Activated CD8-positive, alpha-beta memory T cell treated with anti-CD3 and anti-CD28 coated beads, Interleukin-2, amount 10 ng/mL, durations not matched to agents 7 days and 5 days (primary cell): ENCODE measurements at regions not wholly inside any gene's neighbourhood (a gene's known extent, or its start where the extent isn't known, plus 50 kb on each side); places are given as distances from the start of the nearest gene placed in this dataset. TPM values are rescaled to one million over a fixed set of nuclear protein-coding genes. Genes with fewer than 3 reads are reported as not detected.

ENCODE experiments used
- ATAC-seq: fragments of 150-1000 bp; cut with Tn5 transposase; one replicate; pipeline ENCODE4 v1.10.0; 2021; ENCODE audit warnings: moderate library complexity
- CTCF ChIA-PET: fragments of 350-600 bp; sonication (Branson Sonifier 250); formaldehyde crosslinking; loops from one replicate; lab custom pipeline; 2021; ENCODE audit warnings: antibody characterized with exemption; lab: Charles Lee
- DNase-seq: peaks from one replicate; pipeline ENCODE4 v3.0.0-alpha.2; 2020
- H3K27ac Mint-ChIP-seq: one replicate; pipeline ENCODE4 v1.8.0; 2021; ENCODE audit warnings: mild to moderate bottlenecking, mixed read lengths
- H3K27me3 Mint-ChIP-seq: one replicate; pipeline ENCODE4 v1.8.0; 2021; ENCODE audit warnings: mixed read lengths
- H3K36me3 Mint-ChIP-seq: one replicate; pipeline ENCODE4 v1.8.0; 2021; ENCODE audit warnings: mild to moderate bottlenecking, mixed read lengths
- H3K4me1 Mint-ChIP-seq: one replicate; pipeline ENCODE4 v1.8.0; 2021; ENCODE audit warnings: mixed read lengths
- H3K4me3 Mint-ChIP-seq: one replicate; pipeline ENCODE4 v1.8.0; 2021; ENCODE audit warnings: mild to moderate bottlenecking, moderate library complexity, mixed read lengths
- H3K9me3 Mint-ChIP-seq: one replicate; pipeline ENCODE4 v1.8.0; 2022; ENCODE audit warnings: low read depth, mixed read lengths
- microRNA-seq: library from miRNA; unstranded; fragments of <30 nt; microRNA quantifications from one replicate; pipeline ENCODE4 v1.2.0, GENCODE V29; 2022

DNA sequence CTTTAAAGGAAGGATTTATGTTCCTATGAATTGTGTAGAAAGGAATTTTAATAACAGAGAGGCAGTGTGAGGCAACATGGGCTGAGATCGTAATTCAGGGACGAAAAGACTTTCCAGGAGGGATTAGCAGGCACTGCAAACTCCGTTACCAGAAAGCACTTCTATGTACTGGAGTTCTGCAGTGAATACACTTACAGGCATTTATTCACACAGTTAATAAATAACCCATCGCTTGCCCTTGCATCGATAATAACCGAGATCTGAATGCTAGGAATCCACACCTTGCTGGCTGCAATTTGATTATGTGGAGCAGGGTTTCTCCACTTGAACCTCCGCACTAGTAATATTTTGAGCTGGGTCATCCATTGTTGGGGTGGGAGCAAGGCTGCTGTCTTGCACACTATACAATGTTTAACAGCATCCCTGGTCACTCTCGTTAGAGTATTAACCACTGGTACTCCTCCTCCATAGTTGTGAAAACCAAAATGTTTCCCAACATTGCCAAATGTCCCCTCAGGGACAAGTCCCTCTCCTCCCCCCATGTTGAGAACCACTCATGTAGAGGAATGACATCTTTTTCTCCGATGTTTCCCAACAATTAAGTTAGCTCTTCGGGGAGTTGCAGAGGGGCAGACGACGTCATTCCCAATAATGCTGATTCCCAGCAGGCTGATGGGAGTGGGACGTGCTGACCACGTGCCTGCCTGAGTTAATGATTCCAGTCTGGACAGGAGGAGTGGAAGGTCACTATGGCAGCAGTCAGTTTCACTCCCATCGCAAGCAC lies 99.5 kb downstream of the SNX19 start:
- Mint-ChIP-seq H3K36me3 (no peaks in the 10 kb centered on the region), H3K9me3 (no peaks in the 10 kb centered on the region), H3K4me1 (peaks cover 4% of the 10 kb centered on the region), H3K4me3 (no peak overlapping the region), H3K27ac (no peak overlapping the region), H3K27me3 (peaks cover 22% of the 10 kb centered on the region)
- DNase-seq (no peak), ATAC-seq (no peak)
- CTCF ChIA-PET, result no interaction called here

DNA sequence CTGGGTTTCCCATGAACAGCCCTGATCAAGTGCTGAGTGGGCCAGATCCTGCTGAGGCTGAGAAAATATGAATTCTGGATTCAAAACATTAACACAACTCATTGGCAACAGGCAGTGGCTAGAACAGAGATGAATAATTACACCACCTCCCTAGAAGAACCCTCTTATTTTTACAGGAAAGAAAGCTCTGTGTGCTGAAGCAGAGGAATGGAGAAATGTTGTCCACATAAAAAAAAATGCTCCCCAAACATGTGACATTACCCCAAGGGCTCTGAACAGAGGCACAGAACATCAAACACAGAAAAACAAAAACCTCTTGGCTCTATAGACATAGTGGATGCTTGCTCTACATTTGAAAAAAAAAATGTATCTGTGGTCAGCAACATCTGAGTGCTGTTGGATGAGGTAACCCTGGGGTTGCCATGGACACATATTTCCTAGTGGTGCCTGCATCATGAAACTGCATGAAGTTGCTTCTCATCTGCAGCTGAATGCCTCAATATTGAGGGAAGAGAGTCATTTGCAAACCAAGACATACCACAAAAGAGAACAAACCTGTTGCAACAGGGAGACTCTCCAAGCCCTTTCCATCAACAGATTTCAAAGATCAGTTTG lies 98.8 kb downstream of the SNX19 start:
- H3K36me3 Mint-ChIP-seq, result no peaks in the 10 kb centered on the region
- no peak overlapping the region for H3K4me3 Mint-ChIP-seq
- no peak overlapping the region for H3K27ac Mint-ChIP-seq
- peaks cover 4% of the 10 kb centered on the region for H3K4me1 Mint-ChIP-seq
- no peak for DNase-seq
- peaks cover 22% of the 10 kb centered on the region for H3K27me3 Mint-ChIP-seq
- H3K9me3 Mint-ChIP-seq, result no peaks in the 10 kb centered on the region
- CTCF ChIA-PET, result no interaction called here
- no peak for ATAC-seq

DNA sequence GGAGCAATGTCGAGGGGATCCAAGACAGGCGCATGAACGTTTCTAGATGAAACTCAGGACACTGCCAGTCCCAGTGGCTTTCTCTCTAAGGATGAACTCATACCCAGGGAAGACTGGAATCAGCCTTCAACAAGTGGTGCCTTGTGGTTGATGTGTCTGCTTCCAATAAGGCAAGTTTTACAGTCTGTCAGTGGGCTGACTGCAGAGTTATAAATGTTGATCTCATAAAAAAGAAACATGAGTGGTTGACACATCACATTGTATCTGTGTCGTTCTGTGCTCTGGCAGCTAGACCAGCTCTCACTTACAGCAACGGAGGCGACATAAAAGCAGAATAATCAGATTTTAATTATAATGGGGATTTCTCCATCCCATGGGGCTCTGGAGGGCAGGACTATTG lies 96.7 kb downstream of the SNX19 start:
- Mint-ChIP-seq H3K4me1 (peaks cover 4% of the 10 kb centered on the region), H3K9me3 (no peaks in the 10 kb centered on the region), H3K36me3 (no peaks in the 10 kb centered on the region), H3K27ac (no peak overlapping the region), H3K4me3 (no peak overlapping the region), H3K27me3 (peaks cover 17% of the 10 kb centered on the region)
- ATAC-seq (no peak), DNase-seq (no peak)
- CTCF ChIA-PET, result no interaction called here

Small RNA genes in the stretch of these regions (microRNA-seq; reads per million reads assigned to microRNA genes)
- gene MIR8052, result not detected
